PC-3 (cell line): ENCODE measurements at regions not wholly inside any gene's neighbourhood (a gene's known extent, or its start where the extent isn't known, plus 50 kb on each side); places are given as distances from the start of the nearest gene placed in this dataset.

Experiments
- ATAC-seq: fragments of 200-7000 bp; cut with Tn5 transposase; 2 replicates; pipeline ENCODE4 v1.9.1; 2020; ENCODE audit warnings: mild to moderate bottlenecking, moderate library complexity
- BruUV-seq: library from RNA; stranded (reverse); fragments of 400-500 nt; replicated peaks from 2 replicates; lab custom pipeline; 2021; lab: Mats Ljungman, UMichigan
- CTCF ChIA-PET: fragments of 300-600 bp; sonication (Branson Sonifier 250); formaldehyde crosslinking; loops from one replicate; lab custom pipeline; 2022; ENCODE audit warnings: antibody characterized with exemption; lab: Charles Lee
- POLR2A ChIA-PET: fragments of 300-600 bp; sonication (Branson Sonifier 250); formaldehyde crosslinking; loops from one replicate; lab custom pipeline; 2022; ENCODE audit warnings: antibody characterized with exemption; ENCODE audit not compliant: unreplicated experiment; lab: Charles Lee
- DNase-seq: peaks from one replicate; pipeline ENCODE4 v3.0.0-alpha.2; 2015
- H2AFZ ChIP-seq: fragments of 300-600 bp; sonication (generic); 2 replicates; pipeline ENCODE4 v1.6.0; 2016; ENCODE audit warnings: antibody characterized with exemption, low read length
- H3F3A ChIP-seq: fragments of 300-600 bp; sonication (generic); one replicate; pipeline ENCODE4 v1.6.0; 2017; ENCODE audit warnings: antibody characterized with exemption, low read length, control low read depth, mild to moderate bottlenecking; ENCODE audit not compliant: unreplicated experiment
- H3K27ac ChIP-seq: fragments of 300-600 bp; sonication (generic); 2 replicates; pipeline ENCODE4 v1.5.1; 2016; ENCODE audit warnings: mild to moderate bottlenecking, low read length
- H3K27me3 ChIP-seq: fragments of 300-600 bp; sonication (generic); 2 replicates; pipeline ENCODE4 v1.6.1; 2016; ENCODE audit warnings: low read length, mixed read lengths
- H3K36me3 ChIP-seq: fragments of 300-600 bp; sonication (generic); 2 replicates; pipeline ENCODE4 v1.6.1; 2016; ENCODE audit warnings: low read depth, mixed run types, low read length, mixed read lengths
- H3K4me1 ChIP-seq: fragments of 300-600 bp; sonication (generic); 2 replicates; pipeline ENCODE4 v1.5.1; 2016; ENCODE audit warnings: low read length; ENCODE audit not compliant: insufficient read depth
- H3K4me2 ChIP-seq: fragments of 300-600 bp; sonication (generic); 2 replicates; pipeline ENCODE4 v1.6.0; 2016; ENCODE audit warnings: low read length
- H3K4me3 ChIP-seq: fragments of 300-600 bp; sonication (generic); 2 replicates; pipeline ENCODE4 v1.5.1; 2016; ENCODE audit warnings: mild to moderate bottlenecking, low read length, mixed read lengths
- H3K79me2 ChIP-seq: fragments of 300-600 bp; sonication (generic); 2 replicates; pipeline ENCODE4 v1.6.1; 2017; ENCODE audit warnings: low read length, mixed read lengths
- H3K9ac ChIP-seq: fragments of 300-600 bp; sonication (generic); 2 replicates; pipeline ENCODE4 v1.6.0; 2016; ENCODE audit warnings: mild to moderate bottlenecking, low read length
- H3K9me2 ChIP-seq: fragments of 300-600 bp; sonication (generic); replicated peaks from 2 replicates; pipeline ENCODE4 v1.6.1; 2016; ENCODE audit warnings: mixed run types, low read length, mixed read lengths
- H3K9me3 ChIP-seq: fragments of 300-600 bp; sonication (generic); 2 replicates; pipeline ENCODE4 v1.6.1; 2016; ENCODE audit warnings: low read length, mixed read lengths
- H4K20me1 ChIP-seq: fragments of 300-600 bp; sonication (generic); 2 replicates; pipeline ENCODE4 v1.6.1; 2016; ENCODE audit warnings: low read length, mixed read lengths
- CTCF ChIP-seq: fragments of 300-600 bp; sonication (generic); conservative IDR thresholded peaks from 2 replicates; pipeline ENCODE4 v1.5.1; 2017; ENCODE audit warnings: antibody characterized with exemption, low read depth, mild to moderate bottlenecking, low read length
- EZH2 ChIP-seq: fragments of 300-600 bp; sonication (generic); IDR thresholded peaks from one replicate; pipeline ENCODE4 v1.6.1; 2017; ENCODE audit warnings: antibody characterized with exemption, mild to moderate bottlenecking, low read length; ENCODE audit not compliant: unreplicated experiment
- EZH2phosphoT487 ChIP-seq: fragments of 300-600 bp; sonication (generic); IDR thresholded peaks from 2 replicates; pipeline ENCODE4 v1.6.1; 2018; ENCODE audit warnings: mild to moderate bottlenecking, antibody characterized with exemption, low read length, borderline replicate concordance
- intact Hi-C: fragments of 100-400 bp; cut with micrococcal nuclease; formaldehyde crosslinking; loops from 2 replicates; pipeline ENCODE4 v1.9.0; 2023

GRCh38 chr3:127407026-127407939 is 119.4 kb upstream of the PRR20G start:
- no peaks in the 10 kb centered on the region; the same call in 1 of the 2 replicates for H3K4me1 ChIP-seq
- no peak overlapping the region for H3K4me2 ChIP-seq
- H3K27me3 ChIP-seq: peaks cover 36% of the 10 kb centered on the region
- no peak overlapping the region for H3K4me3 ChIP-seq
- no peak overlapping the region for H2AFZ ChIP-seq
- no peaks in the 10 kb centered on the region for H3K79me2 ChIP-seq
- CTCF ChIA-PET: no interaction called here
- POLR2A ChIA-PET: no interaction called here
- no peaks in the 10 kb centered on the region for H4K20me1 ChIP-seq
- no peak overlapping the region for H3K27ac ChIP-seq
- H3K9ac ChIP-seq: no peak overlapping the region
- no peaks in the 10 kb centered on the region for H3K36me3 ChIP-seq
- H3K9me2 ChIP-seq: no peaks in the 10 kb centered on the region
- TF ChIP-seq EZH2 (no peak), CTCF (no peak), EZH2phosphoT487 (no peak)
- no TSS peak for BruUV-seq
- no peaks in the 10 kb centered on the region for H3K9me3 ChIP-seq
- ATAC-seq (no peak), DNase-seq (no peak)
- intact Hi-C loops: no loop called here
- no peaks in the 10 kb centered on the region for H3F3A ChIP-seq

GRCh38 chr3:127406309-127407025 is 118.6 kb upstream of the PRR20G start:
- Histone ChIP-seq H3K9me2 (no peaks in the 10 kb centered on the region), H3K79me2 (no peaks in the 10 kb centered on the region), H3K27me3 (peaks cover 37% of the 10 kb centered on the region), H3K4me1 (no peaks in the 10 kb centered on the region; the same call in 1 of the 2 replicates), H3K9me3 (no peaks in the 10 kb centered on the region), H3K9ac (no peak overlapping the region), H2AFZ (no peak overlapping the region), H3K27ac (no peak overlapping the region), H3F3A (no peaks in the 10 kb centered on the region), H3K4me3 (no peak overlapping the region), H3K36me3 (no peaks in the 10 kb centered on the region), H3K4me2 (no peak overlapping the region), H4K20me1 (no peaks in the 10 kb centered on the region)
- no TSS peak for BruUV-seq
- DNase-seq (peak; percentile 36), ATAC-seq (peak; percentile 63)
- CTCF ChIA-PET: no interaction called here
- no peak for TF ChIP-seq EZH2
- TF ChIP-seq CTCF: peak; percentile 49; the same call in 1 of the 2 replicates
- TF ChIP-seq EZH2phosphoT487: no peak
- intact Hi-C loops: no loop called here
- POLR2A ChIA-PET: no interaction called here

- Histone ChIP-seq H3K9ac (no peak overlapping the region), H3F3A (no peaks in the 10 kb centered on the region), H3K27me3 (peaks cover 36% of the 10 kb centered on the region), H3K4me1 (no peaks in the 10 kb centered on the region; the same call in 1 of the 2 replicates), H3K9me3 (no peaks in the 10 kb centered on the region), H3K4me3 (no peak overlapping the region), H3K4me2 (no peak overlapping the region), H2AFZ (no peak overlapping the region), H3K27ac (no peak overlapping the region), H3K79me2 (no peaks in the 10 kb centered on the region), H4K20me1 (no peaks in the 10 kb centered on the region), H3K9me2 (no peaks in the 10 kb centered on the region), H3K36me3 (no peaks in the 10 kb centered on the region)
- DNase-seq: no peak
- CTCF ChIA-PET: no interaction called here
- no TSS peak for BruUV-seq
- TF ChIP-seq EZH2 (no peak), CTCF (no peak), EZH2phosphoT487 (no peak)
- ATAC-seq: no peak
- intact Hi-C loops: no loop called here
- POLR2A ChIA-PET: no interaction called here
These were observed 117.9 kb upstream of the PRR20G start for GRCh38 chr3:127405791-127406190.
